HUES6 (cell line): ENCODE measurements at regions not wholly inside any gene's neighbourhood (a gene's known extent, or its start where the extent isn't known, plus 50 kb on each side); places are given as distances from the start of the nearest gene placed in this dataset.

Experiments
- H3K27ac ChIP-seq: 2 replicates; pipeline ENCODE4 v1.7.0; 2013; ENCODE audit warnings: low read depth, mild to moderate bottlenecking, low read length, inconsistent platforms
- H3K27me3 ChIP-seq: 2 replicates; pipeline ENCODE4 v1.6.1; 2013; ENCODE audit warnings: low read length; ENCODE audit not compliant: control insufficient read depth, insufficient read depth
- H3K36me3 ChIP-seq: 2 replicates; pipeline ENCODE4 v1.6.1; 2013; ENCODE audit warnings: low read length; ENCODE audit not compliant: control insufficient read depth, insufficient read depth
- H3K4me1 ChIP-seq: 2 replicates; pipeline ENCODE4 v1.6.1; 2013; ENCODE audit warnings: low read length; ENCODE audit not compliant: control insufficient read depth, insufficient read depth
- H3K4me3 ChIP-seq: 2 replicates; pipeline ENCODE4 v1.5.1; 2013; ENCODE audit warnings: low read depth, low read length
- H3K9ac ChIP-seq: one replicate; pipeline ENCODE4 v1.6.1; 2013; ENCODE audit warnings: mild to moderate bottlenecking, low read length
- H3K9me3 ChIP-seq: 2 replicates; pipeline ENCODE4 v1.6.1; 2013; ENCODE audit warnings: low read depth, low read length; ENCODE audit not compliant: control insufficient read depth, insufficient read depth

DNA sequence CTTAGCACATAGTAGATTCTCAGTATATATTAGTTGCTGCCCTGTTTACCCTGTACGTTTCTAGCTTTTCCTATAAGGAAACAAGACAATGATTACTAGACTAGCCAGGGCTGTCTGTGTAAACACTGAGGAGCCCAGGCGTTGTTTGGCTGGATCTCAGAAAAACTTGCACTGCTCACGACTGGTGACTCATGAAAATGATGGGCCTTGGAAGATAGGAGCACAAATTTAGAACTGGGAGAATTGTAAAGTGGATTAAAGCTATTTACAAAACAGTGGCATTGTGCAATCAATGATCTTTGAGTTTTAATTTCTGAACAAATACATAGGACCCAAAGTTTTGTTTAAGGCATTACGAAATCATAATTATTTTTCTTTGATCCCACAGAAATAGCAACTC lies 276.9 kb downstream of the FAM76B start:
- Histone ChIP-seq H3K9me3 (no peaks in the 10 kb centered on the region), H3K9ac (no peak overlapping the region), H3K4me3 (no peak overlapping the region), H3K36me3 (no peaks in the 10 kb centered on the region), H3K27ac (no peak overlapping the region), H3K4me1 (no peaks in the 10 kb centered on the region), H3K27me3 (no peaks in the 10 kb centered on the region)

DNA sequence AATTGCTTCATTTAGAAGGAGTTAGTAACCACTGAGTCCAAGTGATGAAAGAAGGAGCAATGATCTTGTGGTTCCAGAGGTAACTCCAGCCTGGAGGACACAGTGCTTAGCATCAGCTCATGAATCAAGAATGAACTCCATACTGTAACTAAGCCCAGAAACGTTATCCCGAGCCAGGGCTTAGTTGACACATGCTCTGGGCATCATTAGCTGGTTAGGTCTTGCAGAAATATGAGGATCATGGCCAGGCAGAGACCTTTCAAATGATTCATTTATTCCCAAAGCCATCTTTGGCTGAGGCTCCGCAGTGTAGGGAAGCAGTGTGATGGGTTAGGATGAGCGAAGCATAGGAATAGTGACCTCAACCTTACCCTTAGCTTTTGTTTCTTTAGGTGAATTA lies 277.4 kb downstream of the FAM76B start:
- H3K27ac ChIP-seq, result no peak overlapping the region
- H3K9me3 ChIP-seq, result no peaks in the 10 kb centered on the region
- H3K4me1 ChIP-seq, result no peaks in the 10 kb centered on the region
- H3K4me3 ChIP-seq, result no peak overlapping the region
- H3K36me3 ChIP-seq, result no peaks in the 10 kb centered on the region
- H3K27me3 ChIP-seq, result no peaks in the 10 kb centered on the region
- H3K9ac ChIP-seq, result no peak overlapping the region

DNA sequence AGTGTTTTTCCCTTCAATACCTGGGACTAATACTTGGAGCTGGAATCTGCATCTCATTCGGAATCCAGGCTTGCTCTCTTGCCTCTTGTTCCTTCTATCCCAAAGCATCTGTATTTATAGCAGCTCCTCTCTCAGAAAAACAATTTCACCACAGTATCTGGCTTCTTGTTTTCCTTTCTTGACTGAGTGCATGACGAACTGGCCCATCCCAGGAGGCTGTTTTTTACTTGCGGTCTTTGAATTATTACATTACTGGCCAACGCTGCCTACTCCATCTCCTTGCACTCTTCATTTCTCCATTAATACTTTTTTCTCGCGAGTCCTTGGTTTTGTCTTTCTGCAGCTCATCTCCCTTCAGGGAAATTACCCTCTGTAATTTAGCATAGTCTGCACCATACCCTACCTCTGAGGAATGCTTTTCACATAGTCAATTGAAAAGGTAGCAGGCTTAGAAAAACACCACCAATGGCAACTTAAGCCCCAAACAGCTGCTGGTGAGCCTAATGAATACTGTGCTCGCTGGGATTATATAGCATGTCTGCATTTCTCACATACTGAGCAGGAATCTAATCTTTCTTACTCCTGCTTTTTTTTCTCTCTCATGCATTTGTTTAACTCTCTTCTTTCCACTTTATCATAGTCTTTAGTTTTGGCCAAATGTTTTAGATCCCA lies 277.4 kb upstream of the SESN3 start:
- Histone ChIP-seq H3K4me1 (no peaks in the 10 kb centered on the region), H3K9me3 (no peaks in the 10 kb centered on the region), H3K27ac (no peak overlapping the region), H3K36me3 (no peaks in the 10 kb centered on the region), H3K9ac (no peak overlapping the region), H3K27me3 (no peaks in the 10 kb centered on the region), H3K4me3 (no peak overlapping the region)

DNA sequence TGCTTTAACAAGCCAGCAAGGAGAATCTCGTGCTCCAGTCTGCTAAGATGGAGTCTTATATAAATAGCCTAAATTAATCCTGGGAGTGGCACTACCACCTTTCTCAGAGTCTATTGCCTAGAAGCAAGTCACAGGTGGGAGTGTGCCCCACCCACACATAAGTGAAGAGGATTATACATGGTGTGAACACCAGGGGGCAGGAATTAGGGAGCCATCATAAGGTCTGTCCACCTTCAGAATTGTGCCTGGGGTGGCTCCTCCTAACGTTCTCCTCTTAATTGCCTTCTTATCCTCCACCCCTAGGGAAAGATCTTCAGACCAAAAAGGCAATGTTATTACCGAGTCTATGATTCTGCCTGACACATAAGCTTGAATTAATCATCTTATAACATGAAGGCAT lies 276.8 kb upstream of the SESN3 start:
- H3K36me3 ChIP-seq, result no peaks in the 10 kb centered on the region
- H3K4me1 ChIP-seq, result no peaks in the 10 kb centered on the region
- no peaks in the 10 kb centered on the region for H3K9me3 ChIP-seq
- H3K27me3 ChIP-seq, result no peaks in the 10 kb centered on the region
- H3K4me3 ChIP-seq, result no peak overlapping the region
- no peak overlapping the region for H3K27ac ChIP-seq
- no peak overlapping the region for H3K9ac ChIP-seq

DNA sequence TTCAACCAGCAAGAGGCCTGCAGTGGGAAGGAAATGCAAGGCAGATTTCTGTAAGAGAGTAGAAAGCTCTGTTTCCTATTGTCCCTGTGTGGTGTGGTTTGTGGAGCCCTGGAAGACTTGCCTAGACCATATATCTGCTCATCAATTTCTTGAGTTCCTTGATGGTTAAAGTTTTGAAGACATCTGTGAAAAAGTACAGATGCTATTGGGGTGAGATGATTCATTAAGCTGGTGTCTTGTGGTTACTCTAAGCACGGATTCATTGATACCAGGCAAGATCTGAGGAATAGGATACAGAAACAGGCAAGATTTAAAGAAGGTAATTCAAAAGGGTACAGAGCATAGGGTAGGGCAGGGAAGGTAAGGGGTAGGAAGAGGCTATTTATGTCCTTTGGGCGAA lies 275.8 kb upstream of the SESN3 start:
- no peaks in the 10 kb centered on the region for H3K27me3 ChIP-seq
- no peaks in the 10 kb centered on the region for H3K4me1 ChIP-seq
- no peaks in the 10 kb centered on the region for H3K36me3 ChIP-seq
- H3K4me3 ChIP-seq, result no peak overlapping the region
- H3K27ac ChIP-seq, result no peak overlapping the region
- H3K9ac ChIP-seq, result no peak overlapping the region
- no peaks in the 10 kb centered on the region for H3K9me3 ChIP-seq

DNA sequence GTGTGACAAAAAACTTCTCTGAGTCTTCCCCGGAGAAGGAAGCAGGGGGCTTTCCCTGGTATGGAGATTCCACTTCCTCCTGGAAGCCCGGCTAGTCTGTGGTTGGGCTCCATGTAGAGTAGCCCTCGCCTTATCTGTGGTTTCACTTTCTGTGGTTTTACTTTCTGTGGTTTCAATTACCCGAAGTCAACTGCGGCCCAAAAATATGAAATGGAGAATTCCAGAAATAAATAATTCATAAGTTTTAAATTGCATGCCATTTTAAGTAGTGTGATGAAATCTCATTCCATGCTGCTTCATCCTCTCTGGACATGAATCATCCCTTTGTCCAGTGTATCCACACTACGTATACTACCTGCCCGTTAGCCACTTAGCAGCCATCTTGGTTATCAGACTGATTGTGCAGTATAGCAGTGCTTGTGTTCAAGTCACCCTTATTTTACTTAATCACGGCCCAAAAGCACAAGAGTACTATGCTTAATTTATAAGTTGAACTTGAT lies 275.0 kb upstream of the SESN3 start:
- Histone ChIP-seq H3K9ac (no peak overlapping the region), H3K4me1 (no peaks in the 10 kb centered on the region), H3K36me3 (no peaks in the 10 kb centered on the region), H3K4me3 (no peak overlapping the region), H3K9me3 (no peaks in the 10 kb centered on the region), H3K27ac (no peak overlapping the region), H3K27me3 (no peaks in the 10 kb centered on the region)

DNA sequence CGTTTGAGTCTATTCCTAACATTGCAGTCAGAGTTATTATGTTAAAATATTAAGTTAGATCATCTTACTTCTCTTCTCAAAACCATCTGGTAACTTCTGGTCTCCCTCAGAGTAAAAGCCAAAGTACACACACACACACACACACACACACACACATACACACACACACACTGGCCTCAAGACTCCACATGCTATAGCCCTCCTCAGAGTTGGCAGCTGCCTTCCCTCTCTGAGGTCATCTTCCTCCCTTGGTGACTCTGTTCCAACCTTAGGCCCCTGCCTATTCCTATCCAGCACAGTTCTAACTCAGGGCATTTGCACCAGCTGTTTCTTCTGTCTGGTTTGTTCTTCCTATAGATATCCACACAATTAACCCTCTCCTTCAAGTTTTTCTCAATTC lies 272.0 kb upstream of the SESN3 start:
- Histone ChIP-seq H3K4me1 (peaks cover 19% of the 10 kb centered on the region), H3K9ac (no peak overlapping the region), H3K36me3 (no peaks in the 10 kb centered on the region), H3K4me3 (no peak overlapping the region), H3K27ac (no peak overlapping the region), H3K9me3 (no peaks in the 10 kb centered on the region), H3K27me3 (no peaks in the 10 kb centered on the region)

DNA sequence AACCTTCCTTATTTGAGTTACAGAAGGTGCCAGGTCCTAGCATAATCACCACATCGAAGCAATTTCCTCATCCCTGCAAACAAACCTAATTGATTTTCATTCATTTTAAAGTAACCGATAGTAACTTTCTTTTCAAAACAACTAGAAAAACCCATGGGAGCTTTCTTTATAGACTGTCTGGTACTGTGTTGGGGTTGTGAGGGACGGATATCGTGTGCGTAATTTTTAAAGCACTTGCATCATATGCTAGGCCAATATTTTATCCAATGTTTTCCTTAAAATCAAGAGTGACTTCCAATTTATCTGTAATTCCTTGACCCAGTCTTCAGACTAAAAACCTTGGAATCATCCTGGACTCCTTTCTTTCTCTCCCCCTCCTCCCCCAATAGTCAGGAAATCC lies 271.5 kb upstream of the SESN3 start:
- Histone ChIP-seq H3K9me3 (no peaks in the 10 kb centered on the region), H3K4me3 (no peak overlapping the region), H3K27ac (no peak overlapping the region), H3K27me3 (no peaks in the 10 kb centered on the region), H3K9ac (no peak overlapping the region), H3K4me1 (peaks cover 20% of the 10 kb centered on the region), H3K36me3 (no peaks in the 10 kb centered on the region)

DNA sequence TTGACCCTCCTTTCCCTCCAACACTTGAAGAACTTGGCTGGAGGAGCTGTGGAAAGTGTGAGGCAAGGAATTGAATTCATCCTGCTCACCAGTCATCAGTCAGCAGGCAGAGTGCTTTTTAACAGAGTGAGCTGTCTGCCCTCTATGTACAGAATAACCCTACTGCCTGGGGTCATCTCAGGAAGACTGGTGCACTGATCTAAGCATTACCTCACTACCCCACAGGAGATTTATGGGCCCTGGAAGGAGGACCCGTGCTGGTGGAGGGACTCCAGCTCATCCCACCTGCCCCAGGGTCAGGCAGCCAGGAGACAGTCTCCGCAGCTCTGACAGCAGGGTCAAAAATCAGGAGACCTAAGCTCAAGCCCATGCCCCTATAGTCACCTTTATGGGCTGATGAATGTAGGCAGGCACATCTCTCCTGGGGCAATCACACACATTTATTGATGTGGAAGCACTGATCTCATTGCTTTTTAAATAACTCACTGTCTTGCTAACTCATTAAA lies 270.8 kb upstream of the SESN3 start:
- Histone ChIP-seq H3K27me3 (no peaks in the 10 kb centered on the region), H3K36me3 (no peaks in the 10 kb centered on the region), H3K9me3 (no peaks in the 10 kb centered on the region), H3K27ac (no peak overlapping the region), H3K9ac (no peak overlapping the region), H3K4me1 (peaks cover 20% of the 10 kb centered on the region), H3K4me3 (no peak overlapping the region)

DNA sequence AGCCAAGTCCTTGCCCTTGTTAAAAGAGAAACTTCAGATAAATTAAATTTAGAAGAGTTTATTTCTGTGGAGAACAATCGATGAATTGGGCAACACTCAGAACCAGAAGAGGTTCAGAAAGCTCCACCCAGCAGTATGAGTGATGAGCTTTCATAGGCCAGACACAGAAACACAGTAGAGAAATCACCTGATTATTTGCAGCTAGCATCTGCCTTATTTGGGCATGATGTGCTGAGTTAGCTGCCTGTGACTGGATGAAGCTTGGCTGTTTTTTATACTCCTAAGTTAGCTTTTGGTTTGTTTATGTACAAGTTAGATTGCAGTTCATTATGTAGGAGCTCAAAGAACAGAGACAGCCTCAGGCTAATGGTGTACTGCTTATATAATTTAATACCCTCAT lies 269.5 kb upstream of the SESN3 start:
- H3K9me3 ChIP-seq, result no peaks in the 10 kb centered on the region
- H3K4me1 ChIP-seq, result peaks cover 20% of the 10 kb centered on the region
- no peak overlapping the region for H3K4me3 ChIP-seq
- H3K27me3 ChIP-seq, result no peaks in the 10 kb centered on the region
- H3K9ac ChIP-seq, result no peak overlapping the region
- H3K36me3 ChIP-seq, result no peaks in the 10 kb centered on the region
- H3K27ac ChIP-seq, result no peak overlapping the region

DNA sequence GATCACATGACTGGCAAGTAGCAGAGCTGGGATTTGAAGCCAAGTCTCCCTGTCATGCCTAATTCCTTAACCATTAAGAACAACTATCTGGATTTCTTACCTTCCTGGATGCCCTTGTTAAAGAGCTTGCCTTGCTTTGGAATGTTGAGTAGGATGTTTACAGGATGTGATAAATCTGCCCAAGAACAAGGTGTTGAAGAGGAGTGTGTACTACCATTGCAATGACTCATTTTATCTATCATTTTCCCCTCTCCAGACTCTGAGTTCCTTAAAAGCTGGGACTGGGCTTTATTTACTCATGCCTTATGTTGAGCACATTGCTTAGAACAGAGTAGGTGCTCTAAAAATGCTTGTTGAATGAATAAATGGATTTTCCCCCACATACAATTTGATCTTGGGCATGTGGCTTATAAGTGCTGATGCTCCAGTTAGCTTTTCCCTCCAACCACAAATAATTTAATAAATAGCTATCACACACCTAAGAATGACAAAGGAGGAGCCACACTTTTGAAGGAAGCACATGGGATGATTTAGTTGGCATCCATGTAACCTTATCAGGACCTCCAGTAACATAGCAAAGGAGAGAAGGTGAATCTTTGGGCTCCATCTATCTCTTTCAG lies 268.6 kb upstream of the SESN3 start:
- Histone ChIP-seq H3K4me3 (no peak overlapping the region), H3K27ac (peak overlapping the region; percentile 20; the same call in 1 of the 2 replicates)

More for the DNA sequence above, 268.6 kb upstream of the SESN3 start:
- H3K4me1 ChIP-seq, result peaks cover 20% of the 10 kb centered on the region
- no peaks in the 10 kb centered on the region for H3K27me3 ChIP-seq
- H3K9ac ChIP-seq, result no peak overlapping the region
- H3K9me3 ChIP-seq, result no peaks in the 10 kb centered on the region
- H3K36me3 ChIP-seq, result no peaks in the 10 kb centered on the region
